HEK293 (cell line): ENCODE measurements at regions not wholly inside any gene's neighbourhood (a gene's known extent, or its start where the extent isn't known, plus 50 kb on each side); places are given as distances from the start of the nearest gene placed in this dataset.
"Not testable (repeated sequence)": the region's sequence is repeated elsewhere in the genome, so short reads cannot be mapped to it uniquely, and the experiment has no call there.

Experiments used
- CTCF ChIA-PET: fragments of 350-600 bp; formaldehyde crosslinking; extraction: SDS; loops from one replicate; lab custom pipeline; 2021; ENCODE audit warnings: antibody characterized with exemption; lab: Yijun Ruan, JAX
- POLR2A ChIA-PET: fragments of 300-600 bp; formaldehyde crosslinking; extraction: SDS; loops from one replicate; lab custom pipeline; 2020; ENCODE audit warnings: antibody characterized with exemption, inconsistent platforms; lab: Yijun Ruan, JAX
- H3K27ac ChIP-seq: fragments of 200-500 bp; sonication (Bioruptor generic); 2 replicates; pipeline ENCODE4 v1.5.1; 2014; ENCODE audit warnings: low read depth, low read length, control low read depth, inconsistent platforms; ENCODE audit errors: extremely low read depth
- H3K36me3 ChIP-seq, 2 experiments: fragments of 200-500 bp in 1 of 2; sonication (Bioruptor generic) in 1 of 2; 1 replicate in 1 of 2; 2 replicates in 1 of 2; pipeline ENCODE4 v1.5.1; 2014 to 2017; ENCODE audit warnings: inconsistent platforms in 2 of 2, low read length in 2 of 2; ENCODE audit not compliant: control insufficient read depth in 2 of 2, insufficient read depth in 1 of 2
- H3K4me1 ChIP-seq: fragments of 200-500 bp; sonication (Bioruptor generic); 2 replicates; pipeline ENCODE4 v1.5.1; 2014; ENCODE audit warnings: mild to moderate bottlenecking, low read length, inconsistent platforms; ENCODE audit not compliant: control insufficient read depth, insufficient read depth
- H3K4me3 ChIP-seq: 2 replicates; pipeline ENCODE4 v1.5.1; 2011; ENCODE audit warnings: low read depth, mild to moderate bottlenecking, control low read depth, low read length, moderate library complexity
- H3K9me3 ChIP-seq: fragments of 200-500 bp; sonication (Bioruptor generic); 2 replicates; pipeline ENCODE4 v1.5.1; 2014; ENCODE audit warnings: low read depth, low read length, inconsistent platforms; ENCODE audit not compliant: control insufficient read depth, insufficient read depth

DNA sequence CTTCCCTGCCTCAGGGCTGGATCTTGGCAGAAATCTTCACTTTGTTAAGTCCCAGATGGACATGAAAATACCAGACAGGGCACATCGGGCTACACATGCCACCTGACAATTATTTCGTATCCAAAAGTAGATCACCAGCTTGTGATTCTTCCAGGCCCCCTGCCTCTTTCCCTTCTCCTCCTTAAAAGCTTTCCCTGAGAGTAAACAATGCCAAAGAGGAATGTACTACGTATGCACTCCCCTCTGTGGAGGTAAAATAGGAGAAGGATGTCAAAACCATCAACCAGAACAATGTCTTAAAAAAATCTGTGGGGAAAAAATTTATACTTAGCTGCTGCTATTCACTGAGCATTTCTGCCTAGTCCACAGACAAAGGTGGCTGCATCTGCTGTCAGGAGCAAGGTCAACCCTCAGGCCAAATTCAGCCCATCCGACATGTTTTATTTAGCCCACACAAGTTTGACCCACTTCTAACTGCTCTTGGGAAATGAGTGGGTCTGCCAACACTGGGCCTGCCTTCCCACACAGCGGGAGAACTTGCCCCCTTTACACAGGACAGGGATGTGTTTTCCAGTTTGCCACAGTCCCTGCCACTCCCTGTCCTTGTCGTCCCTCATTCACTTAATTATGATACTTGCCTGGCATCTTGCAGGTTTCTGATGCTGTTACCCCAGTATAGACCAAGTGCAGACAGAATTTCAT, 165.8 kb upstream of the NBPF9 start:
- POLR2A ChIA-PET, H3K4me1 ChIP-seq, CTCF ChIA-PET, H3K36me3 ChIP-seq, H3K27ac ChIP-seq, H3K4me3 ChIP-seq, H3K9me3 ChIP-seq: not testable (repeated sequence)

DNA sequence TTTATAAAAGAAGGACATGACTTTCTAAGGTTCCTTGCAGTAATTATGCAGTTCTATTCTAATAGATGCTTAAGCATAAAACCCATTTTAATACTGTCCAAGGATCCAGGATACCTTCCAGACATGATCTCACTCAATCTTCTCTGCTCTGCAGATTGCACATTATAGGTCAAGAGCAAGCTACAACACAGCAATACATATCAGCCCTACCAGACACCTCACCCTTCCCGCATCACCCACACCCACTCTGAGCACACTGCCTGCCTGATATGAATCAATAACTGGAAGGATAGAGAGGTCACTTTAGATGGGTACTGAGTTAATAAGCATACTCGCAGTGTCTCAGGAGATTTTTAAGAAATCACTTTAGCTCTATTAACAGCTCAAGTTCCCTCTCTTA, 166.5 kb upstream of the NBPF9 start:
- H3K4me3 ChIP-seq, H3K9me3 ChIP-seq, H3K27ac ChIP-seq, CTCF ChIA-PET, POLR2A ChIA-PET, H3K4me1 ChIP-seq, H3K36me3 ChIP-seq: not testable (repeated sequence)

DNA sequence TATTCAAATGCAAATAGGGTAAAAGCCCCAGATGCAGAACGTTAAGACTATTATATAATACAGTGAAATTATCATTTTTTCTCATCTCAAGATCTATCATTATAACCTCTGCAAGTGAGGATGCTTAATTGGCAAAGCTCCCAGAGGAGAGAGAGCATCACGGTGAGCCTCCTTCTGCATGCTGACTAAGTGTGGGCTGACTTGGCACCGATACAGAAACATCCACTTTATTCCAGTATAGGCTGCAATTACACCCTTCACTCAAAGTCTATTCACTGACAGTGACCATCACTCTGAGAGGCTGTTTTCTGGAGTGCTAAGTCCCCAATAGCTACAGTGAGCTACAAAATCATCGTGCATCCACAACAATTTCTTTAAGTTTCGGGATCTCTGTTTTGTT, 171.1 kb upstream of the NBPF9 start:
- H3K4me1 ChIP-seq, H3K36me3 ChIP-seq, H3K27ac ChIP-seq, POLR2A ChIA-PET, H3K9me3 ChIP-seq, CTCF ChIA-PET, H3K4me3 ChIP-seq: not testable (repeated sequence)

- CTCF ChIA-PET, H3K9me3 ChIP-seq, POLR2A ChIA-PET, H3K27ac ChIP-seq, H3K36me3 ChIP-seq, H3K4me3 ChIP-seq, H3K4me1 ChIP-seq: not testable (repeated sequence)
These were observed 172.5 kb upstream of the NBPF9 start for GRCh38 chr1:149275802-149276201.

DNA sequence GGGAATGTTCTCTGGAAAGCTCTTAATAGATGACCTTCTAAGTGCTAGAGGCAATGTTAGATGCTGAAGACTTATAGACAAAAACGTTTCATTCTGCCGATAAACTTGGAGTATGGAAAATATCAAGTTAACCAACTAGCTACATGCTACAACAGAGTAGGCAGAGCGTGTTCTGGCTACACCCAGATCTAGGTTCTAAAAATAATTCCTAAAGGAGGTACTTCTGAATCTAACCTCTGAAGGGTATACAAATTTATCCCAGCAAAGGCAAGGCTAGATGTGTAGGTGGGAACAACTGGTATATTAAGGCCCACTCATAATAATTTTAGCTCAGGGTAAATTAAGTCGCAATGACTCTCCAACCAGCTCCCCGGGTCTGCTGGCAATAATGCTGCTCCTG, 173.1 kb upstream of the NBPF9 start:
- H3K27ac ChIP-seq, CTCF ChIA-PET, H3K4me3 ChIP-seq, H3K4me1 ChIP-seq, H3K9me3 ChIP-seq, H3K36me3 ChIP-seq, POLR2A ChIA-PET: not testable (repeated sequence)

DNA sequence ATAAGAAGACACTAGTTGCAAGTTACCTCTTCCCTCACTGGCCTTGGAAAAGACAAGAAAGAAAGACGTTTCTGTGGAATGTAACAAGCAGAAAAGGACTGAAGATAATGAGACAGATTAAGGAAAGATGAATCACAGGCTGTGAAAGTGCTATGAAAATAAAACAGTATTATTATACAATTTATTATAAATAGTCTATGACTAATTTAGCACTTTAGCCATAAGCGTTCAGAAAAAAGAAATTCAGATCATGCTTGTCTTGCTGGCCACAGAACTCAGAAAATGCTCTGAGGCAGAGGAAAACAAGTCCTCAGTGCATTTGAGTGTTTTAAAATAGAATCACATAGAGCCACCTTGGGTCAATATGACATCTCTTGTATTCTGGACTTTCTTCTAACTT, 174.8 kb upstream of the NBPF9 start:
- H3K27ac ChIP-seq, CTCF ChIA-PET, H3K36me3 ChIP-seq, H3K4me1 ChIP-seq, H3K9me3 ChIP-seq, H3K4me3 ChIP-seq, POLR2A ChIA-PET: not testable (repeated sequence)

- POLR2A ChIA-PET, CTCF ChIA-PET, H3K4me1 ChIP-seq, H3K27ac ChIP-seq, H3K36me3 ChIP-seq, H3K9me3 ChIP-seq, H3K4me3 ChIP-seq: not testable (repeated sequence)
These were observed 175.7 kb upstream of the NBPF9 start for GRCh38 chr1:149279015-149279414.

GRCh38 chr1:149279512-149279911, 176.2 kb upstream of the NBPF9 start:
- H3K9me3 ChIP-seq, H3K36me3 ChIP-seq, CTCF ChIA-PET, H3K4me3 ChIP-seq, H3K27ac ChIP-seq, H3K4me1 ChIP-seq, POLR2A ChIA-PET: not testable (repeated sequence)

DNA sequence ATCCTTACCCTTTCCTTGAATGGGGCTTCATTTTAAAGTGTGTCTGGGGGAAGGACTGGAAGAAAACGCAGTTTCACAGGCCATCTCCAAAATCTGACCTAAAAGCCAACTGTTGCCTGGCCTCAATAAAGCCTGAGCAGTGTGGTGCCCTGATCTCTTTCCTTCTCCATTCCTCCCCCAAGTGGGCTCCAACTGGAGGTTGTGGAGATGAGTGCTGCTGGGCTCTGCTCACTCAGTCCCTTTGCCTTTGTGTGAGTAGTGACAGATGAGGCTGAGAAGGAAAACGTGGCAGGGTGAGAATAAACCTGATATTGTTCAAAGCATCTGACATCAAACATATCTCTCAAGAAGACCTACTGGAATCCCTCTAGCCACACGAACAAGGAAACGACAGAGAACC, 181.4 kb upstream of the NBPF9 start:
- CTCF ChIA-PET, H3K9me3 ChIP-seq, H3K4me1 ChIP-seq, H3K36me3 ChIP-seq, H3K4me3 ChIP-seq, POLR2A ChIA-PET, H3K27ac ChIP-seq: not testable (repeated sequence)

DNA sequence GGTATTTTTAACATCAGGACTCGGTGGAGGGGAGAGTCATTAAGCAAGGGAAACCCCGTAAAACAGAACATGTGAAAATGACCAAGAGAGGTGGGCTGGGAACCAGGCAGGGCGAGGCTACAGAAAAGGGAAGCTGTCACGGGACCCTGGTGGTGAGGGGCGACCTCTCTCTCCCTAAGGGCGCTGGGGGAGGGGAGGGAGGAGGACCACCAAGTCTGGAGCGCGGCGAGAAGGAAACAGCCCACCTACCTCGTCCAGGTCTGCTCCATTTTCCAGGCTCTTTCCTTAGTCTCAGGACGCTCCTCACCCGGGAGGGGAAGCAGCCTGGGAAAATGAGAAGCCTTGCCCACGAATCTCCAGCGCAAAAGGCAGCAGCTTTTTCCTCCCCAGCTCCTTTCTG, 181.9 kb upstream of the NBPF9 start:
- H3K36me3 ChIP-seq, H3K9me3 ChIP-seq, H3K4me1 ChIP-seq, POLR2A ChIA-PET, H3K4me3 ChIP-seq, H3K27ac ChIP-seq, CTCF ChIA-PET: not testable (repeated sequence)
